ENCODE measurements at regions not wholly inside any gene's neighbourhood (a gene's known extent, or its start where the extent isn't known, plus 50 kb on each side); places are given as distances from the start of the nearest gene placed in this dataset.

- TF ChIP-seq CTCF (IDR thresholded peaks at IDR 0.05): no peak
- WGBS, 2 donors: 85 to 90% methylated on average over 2 of the region's 2 CpGs
- no peak for DNase-seq
These were observed 84.9 kb upstream of the NRN1 start for GRCh38 chr6:6091608-6092002.

GRCh38 chr6:6090861-6091607, 84.3 kb upstream of the NRN1 start:
- H3K27me3 ChIP-seq: peaks cover 0 to 7% (median 0%) of the 10 kb centered on the region in 7 donors
- H3K4me3 ChIP-seq: no peak overlapping the region
- no peaks in the 10 kb centered on the region for H3K36me3 ChIP-seq
- peaks cover 0 to 3% (median 0%) of the 10 kb centered on the region in 11 donors for H3K9me3 ChIP-seq
- TF ChIP-seq CTCF (IDR thresholded peaks at IDR 0.05): no peak
- DNase-seq (no peak), ATAC-seq (no peak)
- WGBS, 2 donors: 83 to 95% methylated on average over 5 of the region's 5 CpGs
- H3K27ac ChIP-seq: no peak overlapping the region
- H3K4me1 ChIP-seq: no peaks in the 10 kb centered on the region
- intact Hi-C loops (cut with DNase I): no loop called here

More at GRCh38 chr6:6091608-6092002, 84.9 kb upstream of the NRN1 start:
- H3K27me3 ChIP-seq: peaks cover 0 to 7% (median 0%) of the 10 kb centered on the region in 7 donors
- no peaks in the 10 kb centered on the region for H3K4me1 ChIP-seq
- intact Hi-C loops (cut with DNase I): no loop called here
- ATAC-seq: no peak
- H3K36me3 ChIP-seq: no peaks in the 10 kb centered on the region
- no peak overlapping the region for H3K4me3 ChIP-seq
- no peak overlapping the region for H3K27ac ChIP-seq
- H3K9me3 ChIP-seq: peaks cover 0 to 5% (median 0%) of the 10 kb centered on the region in 11 donors

- no peaks in the 10 kb centered on the region for H3K4me1 ChIP-seq
- DNase-seq (no peak), ATAC-seq (peak in 1 of 8 donors; percentile 52)
- no peak overlapping the region for H3K4me3 ChIP-seq
- no peak for TF ChIP-seq CTCF (IDR thresholded peaks at IDR 0.05)
- H3K9me3 ChIP-seq: peaks cover 0 to 34% (median 0%) of the 10 kb centered on the region in 11 donors
- peaks cover 0 to 5% (median 0%) of the 10 kb centered on the region in 7 donors for H3K27me3 ChIP-seq
- no peaks in the 10 kb centered on the region for H3K36me3 ChIP-seq
- peak overlapping the region in 1 of 10 donors; percentile 69 for H3K27ac ChIP-seq
- intact Hi-C loops (cut with DNase I): no loop called here
- WGBS, 2 donors: 22 to 70% methylated on average over 4 of the region's 4 CpGs
These were observed 79.4 kb upstream of the NRN1 start for GRCh38 chr6:6085928-6086668.

- no peak for DNase-seq
- TF ChIP-seq CTCF (IDR thresholded peaks at IDR 0.05): no peak
- intact Hi-C loops (cut with DNase I): no loop called here
These were observed 74.2 kb upstream of the NRN1 start for GRCh38 chr6:6080975-6081374.

More at GRCh38 chr6:6080975-6081374, 74.2 kb upstream of the NRN1 start:
- Histone ChIP-seq H3K4me3 (no peak overlapping the region), H3K27ac (no peak overlapping the region), H3K27me3 (peaks cover 0 to 20% (median 0%) of the 10 kb centered on the region in 7 donors), H3K9me3 (peaks cover 0 to 34% (median 0%) of the 10 kb centered on the region in 11 donors), H3K4me1 (no peaks in the 10 kb centered on the region), H3K36me3 (no peaks in the 10 kb centered on the region)
- 69 to 79% methylated on average over 4 of the region's 4 CpGs for WGBS, 2 donors
- ATAC-seq: no peak
